DMS53 treated with DMSO at 0.1 percent for 48 hours (cell line): ENCODE measurements at regions not wholly inside any gene's neighbourhood (a gene's known extent, or its start where the extent isn't known, plus 50 kb on each side); places are given as distances from the start of the nearest gene placed in this dataset.

Source experiments
- DNase-seq: peaks from one replicate; lab custom pipeline; 2025; ENCODE audit not compliant: unreplicated experiment; lab: John Stamatoyannopoulos, UW

DNA sequence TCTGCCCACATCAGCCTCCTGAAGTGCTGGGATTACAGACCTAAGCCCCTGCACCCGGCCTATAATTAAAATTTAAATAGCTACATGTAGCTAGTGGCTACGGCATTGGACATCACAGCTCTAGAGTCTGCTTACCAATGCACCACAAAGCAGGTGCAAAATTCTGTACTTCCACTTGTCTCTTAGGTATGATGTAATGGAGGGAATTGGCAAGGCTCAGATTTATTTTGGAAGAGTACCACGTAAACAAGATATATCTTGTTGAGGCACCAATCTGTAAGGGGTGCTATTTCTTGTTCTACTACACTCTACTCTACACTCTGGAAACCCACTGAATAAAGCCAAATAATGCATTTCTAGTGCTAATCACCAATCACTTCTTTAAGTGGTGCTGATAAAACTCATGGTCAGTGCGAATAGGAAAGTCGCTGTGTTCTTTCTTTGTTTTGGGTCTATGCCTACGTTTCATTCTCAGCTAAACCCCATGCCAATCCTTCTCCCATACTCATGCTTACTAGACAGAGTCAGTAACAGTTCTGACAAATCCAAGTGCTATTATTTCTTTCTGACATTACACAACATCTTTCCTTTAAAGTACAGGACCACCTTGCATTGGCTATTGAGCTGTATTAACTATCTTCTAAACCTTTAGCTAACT, 92.3 kb downstream of the GC start:
- DNase-seq: no peak

GRCh38 chr4:71689822-71690221, 94.1 kb downstream of the GC start:
- DNase-seq: no peak

DNA sequence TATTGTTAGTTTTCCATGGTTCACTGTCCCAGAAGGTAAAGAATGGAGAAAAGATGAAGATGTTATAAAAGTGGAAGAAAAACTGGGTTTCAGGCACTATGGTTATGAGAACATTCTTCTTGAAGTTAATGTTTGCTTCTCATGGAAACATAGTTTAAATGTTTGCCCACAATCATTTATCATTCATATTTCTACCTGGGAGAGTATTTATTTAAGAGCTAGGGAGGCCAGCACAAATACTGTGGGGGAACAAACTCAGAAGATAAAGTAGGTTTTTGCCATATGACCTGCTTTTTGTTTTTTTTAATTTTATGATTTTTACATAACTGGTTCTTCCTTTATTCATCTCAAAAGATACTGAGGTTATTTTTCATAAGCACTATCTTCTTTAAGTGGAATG, 96.8 kb downstream of the GC start:
- DNase-seq: no peak

DNA sequence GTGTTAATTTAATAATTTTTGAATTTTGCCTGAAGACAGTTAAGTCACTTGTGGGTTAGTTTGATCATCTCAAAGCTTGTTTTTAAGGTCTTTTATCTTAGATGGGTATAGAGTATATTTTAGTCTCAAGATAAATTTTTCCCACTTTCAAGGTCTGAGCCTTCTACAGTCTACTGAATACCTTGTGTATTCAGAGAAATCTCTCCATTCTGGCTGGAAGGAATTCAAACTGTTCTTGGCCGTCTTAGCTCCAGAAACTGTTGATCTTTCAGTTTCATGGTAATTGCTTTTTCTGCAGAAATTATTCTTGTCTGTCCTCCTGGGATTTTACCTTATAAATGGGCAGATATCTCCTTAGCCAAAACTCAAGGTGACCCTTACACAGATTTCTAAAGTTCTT, 97.9 kb downstream of the GC start:
- no peak for DNase-seq

DNA sequence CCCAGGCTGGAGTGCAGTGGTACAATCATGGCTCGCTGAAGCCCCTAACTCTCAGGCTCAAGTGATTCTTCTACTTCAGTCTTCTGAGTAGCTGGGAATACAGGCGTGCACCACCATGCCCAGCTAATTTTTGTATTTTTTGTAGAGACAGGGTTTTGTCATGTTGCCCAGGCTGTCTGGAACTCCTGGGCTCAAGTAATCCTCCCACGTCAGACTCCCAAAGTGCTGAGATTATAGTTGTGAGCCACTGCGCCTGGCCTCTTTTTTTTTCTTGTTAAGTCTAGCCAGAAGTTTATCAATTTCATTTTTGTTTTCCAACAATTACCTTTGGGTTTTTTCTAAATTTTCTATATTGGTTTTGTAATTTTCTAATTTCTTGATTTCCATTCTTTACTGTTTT, 100.6 kb downstream of the GC start:
- DNase-seq: no peak

DNA sequence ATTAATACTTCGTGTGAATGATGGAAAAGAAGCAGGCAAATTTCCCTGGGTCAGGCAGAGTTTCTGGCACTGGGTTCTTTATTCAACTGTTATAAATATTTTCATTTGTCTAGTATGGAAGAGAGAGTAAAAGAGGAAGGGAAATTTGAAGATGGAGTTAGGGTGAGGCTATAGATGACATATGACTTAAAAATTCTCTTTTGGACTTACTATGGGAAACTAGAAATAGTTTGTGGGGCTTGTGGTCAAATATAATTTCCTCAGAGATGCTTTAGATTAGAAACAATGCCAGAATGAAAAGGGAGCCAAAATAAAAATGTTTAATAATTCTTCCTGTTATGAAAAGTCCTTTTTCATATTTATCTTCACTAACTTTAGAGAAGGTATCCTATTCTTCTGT, 103.2 kb downstream of the GC start:
- DNase-seq: no peak

GRCh38 chr4:71677568-71677967, 106.3 kb downstream of the GC start:
- no peak for DNase-seq

DNA sequence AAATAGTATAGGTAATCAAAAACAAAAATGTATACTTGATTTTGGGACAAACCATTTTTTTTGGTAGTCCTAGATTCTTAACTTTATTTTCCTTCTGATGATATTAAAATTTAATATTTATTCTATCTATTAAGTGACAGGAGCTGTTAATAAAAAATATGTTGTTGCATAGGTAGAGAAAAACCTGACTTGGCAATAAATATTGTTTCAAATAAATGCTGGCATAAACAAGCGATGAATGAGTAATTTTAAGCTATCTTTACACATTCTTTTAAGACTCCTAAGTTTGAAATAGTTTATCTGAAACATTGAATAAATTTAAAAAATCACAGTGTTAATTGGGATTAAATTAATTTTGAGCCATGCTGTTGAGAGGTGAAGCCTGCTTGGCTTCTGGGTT, 114.6 kb downstream of the GC start:
- DNase-seq: no peak

DNA sequence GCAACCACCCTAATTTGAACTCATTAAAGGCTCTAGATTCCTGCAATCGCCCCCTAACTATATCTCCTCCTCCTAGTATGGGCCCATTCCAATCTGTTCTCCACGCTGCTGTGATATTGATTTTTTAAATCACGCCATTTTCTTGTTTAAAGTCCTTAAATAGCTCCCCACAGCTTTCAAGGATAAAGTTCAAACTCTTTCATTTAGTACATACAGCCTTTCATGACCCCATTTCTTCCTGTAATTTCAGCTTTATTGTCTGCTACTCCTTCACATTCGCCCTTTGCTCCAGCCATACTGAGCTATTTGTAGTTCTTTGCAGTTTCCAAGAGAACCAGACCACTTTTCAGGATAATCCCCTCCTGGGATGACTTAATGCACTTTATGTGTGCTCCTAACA, 118.5 kb downstream of the GC start:
- DNase-seq: no peak

GRCh38 chr4:71664366-71664765, 119.5 kb downstream of the GC start:
- DNase-seq: no peak

- no peak for DNase-seq
Measured at GRCh38 chr4:71663780-71664179, 120.1 kb downstream of the GC start.

DNA sequence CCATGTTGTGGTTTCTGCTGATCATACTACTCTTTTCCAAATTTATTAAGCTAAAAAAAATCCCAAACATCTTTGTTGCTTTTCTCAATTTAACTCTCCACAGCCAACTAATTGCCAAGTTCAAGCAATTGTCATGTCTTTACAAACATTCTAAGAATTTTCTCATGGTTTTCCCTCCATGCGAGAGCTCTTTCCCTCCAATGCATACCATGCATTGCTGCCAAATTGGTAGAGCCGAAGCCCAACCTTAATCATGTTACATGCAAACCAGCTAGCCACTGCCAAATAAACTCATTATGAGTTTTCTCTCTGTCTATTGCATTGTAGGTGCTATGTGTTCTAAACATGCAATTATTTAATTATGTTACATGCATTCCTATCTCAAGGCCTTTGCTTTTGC, 123.9 kb downstream of the GC start:
- no peak for DNase-seq

- DNase-seq: no peak
Measured at GRCh38 chr4:71648923-71649322, 135.0 kb downstream of the GC start.

DNA sequence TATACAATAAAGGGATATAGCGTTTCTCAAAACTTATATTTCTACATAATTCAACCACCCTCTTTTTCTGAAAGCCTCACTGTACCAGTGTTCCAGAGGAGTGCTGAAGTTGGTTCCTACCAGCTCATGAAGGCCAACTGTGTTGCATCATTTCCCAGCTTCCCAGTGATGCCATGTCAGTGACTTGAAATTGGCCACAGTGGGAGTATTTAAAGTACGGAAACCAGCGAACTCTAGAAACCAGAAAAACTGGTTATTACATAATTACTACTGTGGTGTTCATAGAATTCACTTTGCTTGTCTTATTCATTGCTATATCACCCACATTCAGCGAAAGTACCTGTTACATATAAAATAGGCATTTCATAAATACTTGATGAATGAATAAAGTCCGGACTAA, 135.4 kb downstream of the GC start:
- DNase-seq: peak; percentile 22

DNA sequence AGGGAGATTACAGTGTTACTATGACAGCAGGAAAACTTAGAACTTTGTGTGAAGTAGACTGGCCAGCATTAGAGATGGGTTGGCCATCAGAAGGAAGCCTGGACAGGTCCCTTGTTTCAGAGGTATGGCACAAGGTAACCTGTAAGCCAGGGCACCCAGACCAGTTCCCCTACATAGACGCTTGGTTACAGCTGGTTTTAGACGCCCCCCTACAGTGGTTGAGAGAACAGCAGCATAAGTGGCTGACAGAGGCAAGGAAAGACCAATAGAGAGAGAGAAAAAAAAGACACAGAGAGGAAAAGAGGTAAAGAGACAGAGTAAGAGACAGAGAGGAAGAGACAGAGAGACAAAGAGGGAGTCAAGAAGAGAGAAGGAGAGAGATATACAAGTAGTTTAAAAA, 144.5 kb downstream of the GC start:
- no peak for DNase-seq

DNA sequence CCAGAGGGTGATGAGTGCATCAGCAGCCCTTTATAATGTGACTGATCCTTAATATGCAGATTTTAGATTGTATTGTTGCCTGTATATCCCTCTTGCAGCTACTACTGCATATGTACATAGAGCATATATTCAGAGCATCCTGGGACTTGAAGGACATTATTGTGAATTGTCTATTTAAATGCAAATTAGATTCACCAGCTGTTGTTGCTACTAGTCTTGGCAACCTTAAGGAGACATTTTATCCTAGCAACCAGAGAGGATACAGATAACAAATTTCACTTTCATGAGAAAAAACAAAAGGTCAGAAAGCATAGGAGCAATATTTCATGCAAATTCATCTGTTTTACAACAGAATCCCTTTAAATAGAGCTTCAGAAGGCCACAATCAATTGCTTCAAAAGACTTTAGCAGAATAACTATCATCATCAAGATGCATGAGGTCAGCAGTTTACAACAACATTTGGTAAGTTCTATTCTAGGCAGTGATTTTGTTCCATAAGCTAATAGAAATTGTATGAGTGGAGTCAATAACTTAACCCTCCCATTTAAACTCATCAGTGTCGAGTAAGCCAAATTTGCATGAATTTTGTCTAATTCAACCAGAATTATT, 148.6 kb downstream of the GC start:
- DNase-seq: no peak

DNA sequence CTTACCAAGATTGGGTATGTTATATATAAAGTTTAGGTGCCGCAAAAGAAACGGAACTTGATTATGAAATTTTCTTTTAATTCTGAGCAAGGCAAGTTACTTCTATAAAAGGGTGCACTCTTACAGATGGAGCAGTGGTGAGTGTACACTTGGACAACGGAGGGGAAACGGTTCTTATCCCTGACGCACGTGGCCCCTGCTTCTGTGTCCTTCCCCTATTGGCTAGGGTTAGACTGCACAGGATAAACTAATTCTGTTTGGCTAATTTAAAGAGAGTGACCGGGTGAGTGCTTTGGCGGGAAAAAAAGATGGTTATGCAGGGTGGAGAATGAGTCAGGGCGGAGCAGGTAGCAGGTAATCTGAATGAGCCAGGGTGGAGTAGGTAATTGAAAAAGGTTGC, 149.5 kb downstream of the GC start:
- no peak for DNase-seq

- DNase-seq: no peak
Measured at GRCh38 chr4:71630803-71631202, 153.1 kb downstream of the GC start.

GRCh38 chr4:71625005-71625404, 158.9 kb downstream of the GC start:
- DNase-seq: no peak
